Neutrophil (primary cell): ENCODE measurements at regions not wholly inside any gene's neighbourhood (a gene's known extent, or its start where the extent isn't known, plus 50 kb on each side); places are given as distances from the start of the nearest gene placed in this dataset.

Experiments used
- H3K27ac ChIP-seq: fragments of 200-600 bp; sonication (generic); 2 replicates; pipeline ENCODE4 v1.5.1; 2016; ENCODE audit warnings: mild to moderate bottlenecking, moderate library complexity
- H3K27me3 ChIP-seq: fragments of 200-600 bp; sonication (generic); 2 replicates; pipeline ENCODE4 v1.6.0; 2016; ENCODE audit warnings: mild to moderate bottlenecking
- H3K36me3 ChIP-seq: fragments of 200-600 bp; sonication (generic); 2 replicates; pipeline ENCODE4 v1.5.1; 2017
- H3K4me1 ChIP-seq, 2 experiments: fragments of 200-600 bp in 1 of 2; sonication (generic) in 1 of 2; 1 replicate in 1 of 2; 2 replicates in 1 of 2; pipeline versions ENCODE4 v1.5.1 to v1.6.1; 2013 to 2016; ENCODE audit warnings: low read depth in 1 of 2, low read length in 1 of 2, mild to moderate bottlenecking in 1 of 2, moderate library complexity in 1 of 2; ENCODE audit not compliant: control insufficient read depth in 1 of 2, insufficient read depth in 1 of 2
- H3K4me3 ChIP-seq, 2 experiments: fragments of 200-600 bp in 1 of 2; sonication (generic) in 1 of 2; 1 replicate in 1 of 2; 2 replicates in 1 of 2; pipeline ENCODE4 v1.5.1; 2013 to 2016; ENCODE audit warnings: low read depth in 1 of 2, low read length in 1 of 2, mild to moderate bottlenecking in 1 of 2, moderate library complexity in 1 of 2
- H3K9me3 ChIP-seq: fragments of 200-600 bp; sonication (generic); 2 replicates; pipeline ENCODE4 v1.5.1; 2016
- CTCF ChIP-seq: fragments of 200-600 bp; sonication (generic); IDR thresholded peaks from 2 replicates; pipeline ENCODE4 v1.5.1; 2016; ENCODE audit warnings: antibody characterized with exemption

DNA sequence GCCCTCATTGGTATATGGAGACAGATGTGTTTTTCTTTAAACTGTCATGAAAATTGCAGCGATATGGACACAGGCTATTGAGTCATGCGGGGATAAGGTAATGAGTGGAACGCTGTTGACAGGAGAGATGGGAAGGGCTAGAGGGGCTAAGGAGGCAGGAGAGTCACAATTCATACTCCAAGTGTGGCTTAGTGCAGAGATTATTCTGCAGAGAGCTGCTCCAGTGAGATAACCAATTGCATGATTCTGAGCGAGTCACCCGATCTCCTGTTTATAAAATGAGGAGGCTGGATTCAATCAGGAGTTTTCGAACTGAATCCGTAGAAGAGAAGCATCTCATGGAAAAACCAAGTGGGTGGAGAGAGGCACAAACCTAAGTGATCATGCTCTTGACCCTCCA lies 106.4 kb upstream of the PLEKHG7 start:
- no peaks in the 10 kb centered on the region for H3K4me1 ChIP-seq
- no peaks in the 10 kb centered on the region for H3K27me3 ChIP-seq
- H3K4me3 ChIP-seq = no peak overlapping the region
- no peak overlapping the region for H3K27ac ChIP-seq
- no peaks in the 10 kb centered on the region for H3K36me3 ChIP-seq
- TF ChIP-seq CTCF = no peak
- no peaks in the 10 kb centered on the region for H3K9me3 ChIP-seq

DNA sequence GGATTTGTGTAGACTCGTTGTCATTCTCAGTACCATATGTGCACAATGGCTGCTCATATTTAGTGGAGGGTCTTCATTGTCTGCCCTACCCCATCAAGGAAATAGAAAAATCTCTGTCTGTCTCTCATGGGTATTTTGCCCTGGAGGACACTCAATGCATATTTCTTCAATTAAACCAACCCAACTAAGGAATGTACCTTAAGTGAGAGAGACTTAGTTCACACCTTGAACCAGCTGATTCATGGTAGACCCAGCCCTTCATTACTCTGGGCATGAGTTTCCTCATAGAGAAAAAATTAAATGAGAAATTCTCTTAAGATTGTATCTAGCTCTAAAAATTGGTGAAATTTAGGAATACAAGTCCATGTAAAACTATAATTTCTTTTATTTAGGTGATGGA lies 107.1 kb upstream of the PLEKHG7 start:
- Histone ChIP-seq H3K9me3 (no peaks in the 10 kb centered on the region), H3K36me3 (no peaks in the 10 kb centered on the region), H3K27me3 (no peaks in the 10 kb centered on the region), H3K27ac (no peak overlapping the region), H3K4me3 (no peak overlapping the region), H3K4me1 (no peaks in the 10 kb centered on the region)
- no peak for TF ChIP-seq CTCF

GRCh38 chr12:92593734-92594402 lies 108.9 kb upstream of the PLEKHG7 start:
- Histone ChIP-seq H3K27me3 (no peaks in the 10 kb centered on the region), H3K4me3 (no peak overlapping the region), H3K27ac (no peak overlapping the region), H3K9me3 (no peaks in the 10 kb centered on the region), H3K36me3 (no peaks in the 10 kb centered on the region), H3K4me1 (no peaks in the 10 kb centered on the region)
- TF ChIP-seq CTCF = no peak

- TF ChIP-seq CTCF = no peak
- no peak overlapping the region for H3K27ac ChIP-seq
Observed at GRCh38 chr12:92585115-92585727, 117.6 kb upstream of the PLEKHG7 start.

DNA sequence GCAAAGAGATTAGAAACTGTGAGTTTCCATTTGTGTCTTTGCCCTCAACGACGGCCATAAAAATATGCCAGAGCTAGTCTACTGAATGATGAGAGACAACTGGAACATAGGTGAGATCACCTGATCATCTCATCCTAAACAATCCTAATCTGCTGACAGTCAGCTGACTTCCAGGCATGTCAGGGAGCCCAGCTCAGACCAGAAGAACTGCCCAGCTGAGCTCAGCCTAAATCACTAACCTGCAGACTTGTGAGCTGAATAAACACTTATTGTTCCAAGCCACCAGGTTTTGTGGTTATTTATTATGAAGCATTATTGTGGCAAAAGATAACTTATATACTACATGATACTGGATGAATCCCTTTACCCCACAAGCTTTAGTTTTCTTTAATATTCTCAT lies 118.9 kb upstream of the PLEKHG7 start:
- Histone ChIP-seq H3K27ac (no peak overlapping the region), H3K27me3 (no peaks in the 10 kb centered on the region), H3K4me3 (no peak overlapping the region), H3K9me3 (no peaks in the 10 kb centered on the region), H3K36me3 (no peaks in the 10 kb centered on the region), H3K4me1 (no peaks in the 10 kb centered on the region)
- no peak for TF ChIP-seq CTCF

More at GRCh38 chr12:92585115-92585727, 117.6 kb upstream of the PLEKHG7 start:
- H3K27me3 ChIP-seq = no peaks in the 10 kb centered on the region
- H3K36me3 ChIP-seq = no peaks in the 10 kb centered on the region
- no peaks in the 10 kb centered on the region for H3K4me1 ChIP-seq
- H3K9me3 ChIP-seq = no peaks in the 10 kb centered on the region
- H3K4me3 ChIP-seq = no peak overlapping the region
